Inflammatory macrophage treated with lipopolysaccharide for 1 hour (primary cell): ENCODE measurements at regions not wholly inside any gene's neighbourhood (a gene's known extent, or its start where the extent isn't known, plus 50 kb on each side); places are given as distances from the start of the nearest gene placed in this dataset.
A peak's percentile ranks its signal among the peaks of the same experiment; 100 is the strongest.

ENCODE experiments used
- DNase-seq, 2 donors: peaks; one replicate each; pipeline ENCODE4 v3.0.0-alpha.2; 2020 to 2022

DNA sequence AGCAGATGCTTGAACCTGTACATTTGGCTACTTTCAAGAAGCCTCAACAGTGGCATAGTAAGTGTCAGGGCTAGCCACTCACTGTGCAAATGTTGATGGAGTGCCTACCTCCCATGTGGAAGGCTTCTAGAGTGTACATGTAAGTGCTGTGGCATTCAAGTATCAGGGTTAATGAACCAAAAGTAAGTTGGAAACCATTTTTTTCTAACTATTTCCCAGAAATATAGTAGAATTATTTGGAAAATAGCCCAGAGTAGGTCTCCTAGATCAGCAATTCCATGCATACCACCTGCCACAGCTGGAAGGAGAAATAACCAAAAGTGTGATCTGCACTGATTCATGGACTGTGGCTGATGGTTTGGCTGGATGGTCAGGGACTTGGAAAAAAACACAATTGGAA is 53.3 kb downstream of the FOXD1 start:
- DNase-seq, result no peak

- no peak for DNase-seq
Measured at GRCh38 chr5:73394610-73395009, 54.0 kb downstream of the FOXD1 start.

DNA sequence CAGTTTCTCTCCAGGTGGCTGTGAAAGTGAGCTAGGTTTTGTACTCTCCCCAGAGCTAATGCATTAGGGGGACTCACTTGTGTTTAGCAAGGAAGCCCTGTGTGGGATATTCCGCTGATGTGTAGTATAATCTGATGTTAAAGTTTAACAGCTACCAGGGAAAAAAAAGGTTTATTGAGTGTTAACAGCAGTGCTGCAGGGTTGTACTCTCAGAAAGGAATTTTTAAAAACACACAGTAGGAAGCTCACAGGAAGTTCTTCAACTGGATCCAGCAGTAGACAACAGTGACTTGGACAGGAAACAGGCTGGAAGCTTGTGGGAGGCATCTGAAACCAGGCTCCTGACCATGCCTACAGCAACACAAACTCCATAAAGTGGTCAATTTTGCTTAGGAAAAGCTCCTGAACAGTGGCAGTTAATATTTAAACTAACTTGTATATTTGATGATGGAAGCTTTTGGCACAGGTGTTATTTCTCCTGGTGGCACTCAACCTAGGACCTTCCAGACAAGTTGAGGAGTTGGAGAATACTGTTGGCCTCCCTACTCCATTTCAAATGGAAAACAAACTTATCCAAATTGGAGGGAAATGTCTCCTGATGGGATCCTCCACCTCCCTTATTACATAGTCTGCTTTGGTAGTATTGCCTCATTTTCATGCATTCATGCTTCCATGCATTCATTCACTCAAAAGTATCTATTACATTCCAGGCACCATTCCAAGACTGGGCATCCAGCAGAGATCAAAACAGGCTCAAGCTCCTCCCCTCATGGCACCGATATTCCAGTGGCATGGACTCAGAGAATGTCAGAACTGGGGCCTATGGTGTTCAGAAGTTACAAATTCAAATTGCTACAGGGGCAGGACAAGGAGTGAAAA is 54.7 kb downstream of the FOXD1 start:
- DNase-seq, result no peak

DNA sequence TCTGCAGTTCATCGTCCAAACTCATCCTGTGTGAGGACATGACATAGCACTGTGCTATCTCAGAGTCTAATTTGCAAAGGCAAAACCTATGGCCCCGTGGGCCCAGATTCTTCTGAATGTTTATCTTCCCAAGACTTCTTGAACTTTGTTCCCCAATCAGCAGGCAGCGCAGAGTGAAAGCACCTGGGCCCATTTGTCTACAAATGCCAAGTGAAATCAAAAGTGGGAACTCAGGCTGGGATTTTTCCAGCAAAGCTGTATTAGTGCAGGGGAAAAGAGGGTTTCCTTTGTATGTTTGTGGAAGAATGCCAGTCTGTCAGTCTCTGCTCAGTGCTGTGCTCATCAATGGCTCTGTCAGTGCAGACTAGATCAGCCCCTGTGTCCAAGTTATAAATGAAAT is 55.8 kb downstream of the FOXD1 start:
- DNase-seq, result no peak

DNA sequence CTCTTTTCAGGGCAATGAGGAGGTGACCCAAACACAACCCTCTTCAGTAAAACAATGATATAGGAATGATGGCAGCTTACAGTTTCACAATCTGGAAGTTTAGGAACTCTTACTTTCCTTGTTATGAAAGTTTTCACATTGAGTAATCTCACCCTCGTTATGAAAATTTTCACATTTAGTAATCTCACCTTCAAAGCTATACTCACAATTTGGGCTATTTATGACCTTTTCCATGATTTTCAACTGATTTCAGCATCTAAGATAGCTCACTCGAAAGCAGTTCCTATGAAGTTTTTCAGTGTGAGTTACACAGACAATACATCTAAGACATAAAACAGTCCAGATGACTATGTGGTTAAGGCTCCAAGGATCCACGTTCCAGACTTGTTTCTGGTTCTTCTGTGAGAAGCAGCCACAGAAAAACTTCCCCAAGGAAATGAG is 57.1 kb downstream of the FOXD1 start:
- peak; percentile 15 to 32 for DNase-seq

DNA sequence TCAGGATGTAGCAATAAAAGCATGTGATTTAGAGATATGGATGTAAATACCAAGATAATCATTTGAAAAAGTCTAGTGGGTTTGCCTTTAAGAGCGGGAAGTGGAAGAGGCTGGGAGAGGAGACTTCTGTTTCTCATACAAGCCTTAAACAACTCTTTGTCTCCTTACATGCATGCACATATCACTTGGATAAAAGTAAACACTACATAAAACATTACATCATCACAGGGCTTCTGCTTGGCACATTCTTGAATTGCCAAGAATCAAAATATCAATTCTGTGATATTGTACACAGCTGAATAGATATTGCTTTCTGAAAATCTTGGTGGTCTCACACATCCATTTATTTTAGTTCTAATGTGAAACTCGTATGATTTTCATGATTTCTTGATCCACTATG is 57.6 kb downstream of the FOXD1 start:
- no peak for DNase-seq

- DNase-seq, result no peak
Measured at GRCh38 chr5:73388740-73389139, 59.8 kb downstream of the FOXD1 start.

- no peak for DNase-seq
Measured at GRCh38 chr5:73388306-73388684, 60.3 kb downstream of the FOXD1 start.

DNA sequence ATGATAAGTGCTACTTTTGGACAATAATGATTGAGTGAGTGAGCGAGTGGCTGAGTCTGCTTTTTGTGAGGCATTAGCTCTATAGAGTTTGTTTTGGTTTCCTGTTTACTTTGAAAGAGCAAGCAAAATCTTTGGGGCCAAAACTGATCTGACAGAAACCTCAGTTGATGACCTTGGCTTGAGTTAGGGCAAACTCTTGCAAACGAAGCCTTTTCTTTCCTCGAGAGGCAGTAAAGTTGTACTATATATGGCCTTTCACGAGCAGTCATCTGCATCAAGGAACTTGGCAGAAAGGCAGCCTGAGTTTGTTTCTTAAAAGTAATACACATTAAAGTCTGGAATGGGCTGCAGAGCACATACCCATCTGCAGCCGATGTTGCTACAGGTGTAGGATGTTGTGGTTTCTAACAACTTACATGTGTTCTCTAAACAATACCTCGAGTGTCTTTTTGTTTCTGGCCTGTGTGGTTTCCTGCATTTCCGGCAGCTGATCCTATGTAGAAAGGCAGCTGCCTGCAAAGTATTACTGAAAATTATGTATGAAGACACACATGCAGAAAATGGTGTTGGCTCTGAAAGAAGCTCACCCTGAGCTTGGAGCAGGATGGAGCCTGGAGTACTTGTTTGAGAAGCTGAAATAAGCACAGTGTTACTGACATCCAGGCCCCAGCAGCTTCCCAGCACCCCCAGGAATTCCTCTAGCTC is 60.8 kb downstream of the FOXD1 start:
- DNase-seq, result no peak

DNA sequence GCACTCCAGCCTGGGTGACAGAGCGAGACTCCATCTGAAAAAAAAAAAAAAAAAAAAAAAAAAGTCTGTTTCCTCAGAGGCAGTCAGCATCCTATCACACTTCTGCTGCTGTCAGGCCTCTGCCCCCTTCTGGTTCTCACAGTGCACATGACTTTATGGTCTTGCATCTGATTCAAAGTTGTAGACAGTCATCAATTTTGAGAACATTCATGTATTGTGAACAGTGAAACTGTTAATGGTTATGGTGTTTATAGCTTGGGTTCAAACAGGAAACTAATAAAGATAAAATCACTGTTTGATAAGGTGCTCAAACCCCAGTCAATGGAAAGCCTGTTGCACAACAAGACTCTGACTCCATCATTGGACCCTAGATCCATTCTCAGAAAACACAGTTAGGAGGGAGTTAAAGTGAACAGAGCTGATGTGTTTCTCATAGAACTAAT is 61.4 kb downstream of the FOXD1 start:
- no peak for DNase-seq

DNA sequence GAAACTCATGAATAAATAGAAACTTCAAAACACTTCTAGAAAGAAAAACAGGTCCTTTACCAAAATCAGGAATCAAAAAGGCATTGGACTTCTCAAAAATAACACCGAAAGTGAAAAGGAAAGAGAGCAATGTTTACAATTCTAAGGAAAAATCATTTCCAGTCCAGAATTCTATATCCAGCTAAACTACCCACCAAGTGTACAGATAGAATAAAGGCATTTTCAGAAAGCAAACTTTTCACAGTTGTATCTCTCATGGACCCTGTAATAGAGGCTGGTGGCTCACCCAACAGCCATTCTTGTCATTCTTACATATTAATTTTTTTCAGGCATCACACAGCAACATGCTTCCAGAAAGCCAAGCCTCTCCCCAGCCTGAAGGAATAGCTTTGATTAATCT is 63.7 kb downstream of the FOXD1 start:
- no peak for DNase-seq

GRCh38 chr5:73382401-73382740 is 66.2 kb downstream of the FOXD1 start:
- DNase-seq, result no peak

GRCh38 chr5:73381590-73382400 is 66.8 kb downstream of the FOXD1 start:
- DNase-seq, result no peak

DNA sequence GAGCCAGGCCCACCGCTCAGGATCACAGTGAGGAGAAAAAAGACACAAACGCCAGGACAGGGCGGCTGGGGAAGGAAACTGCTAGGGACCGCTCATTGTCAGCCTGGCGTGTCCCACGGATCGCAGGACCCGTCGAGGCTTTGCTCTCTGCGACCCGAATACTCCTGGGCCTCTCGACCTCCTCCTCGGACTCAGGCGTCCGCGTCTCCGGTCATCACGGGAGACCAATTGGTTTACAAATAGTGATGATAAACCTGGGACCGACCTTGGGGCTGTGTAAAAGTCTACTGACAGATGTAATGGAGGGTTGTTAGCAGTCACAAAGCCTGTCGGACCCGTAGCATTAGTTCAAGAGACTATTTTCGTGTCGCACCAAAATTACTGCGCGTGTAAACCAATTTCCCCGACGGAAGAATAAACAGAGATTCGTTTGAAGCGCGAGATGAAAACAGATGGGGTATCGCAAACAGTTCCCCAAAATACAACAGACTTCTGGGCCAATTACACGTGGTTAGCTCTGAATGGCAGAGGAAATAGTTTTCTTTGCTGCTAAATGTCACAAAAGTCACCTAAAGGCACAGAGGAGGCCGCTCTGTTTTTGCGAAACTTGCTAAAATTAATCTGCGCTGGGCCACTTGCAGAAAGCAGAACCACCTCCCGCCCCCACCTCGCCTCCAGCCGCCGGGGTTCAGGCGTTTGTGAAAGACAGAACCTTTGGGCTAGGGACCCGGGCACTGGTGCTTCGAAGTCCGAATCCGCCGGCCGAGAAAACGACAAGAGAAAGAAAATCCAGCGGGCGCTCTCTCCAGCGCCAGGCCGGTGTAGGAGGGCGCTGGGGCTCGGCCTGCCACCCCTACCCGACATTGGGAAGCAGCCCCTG is 67.6 kb downstream of the FOXD1 start:
- peak; percentile 18 to 26 for DNase-seq

DNA sequence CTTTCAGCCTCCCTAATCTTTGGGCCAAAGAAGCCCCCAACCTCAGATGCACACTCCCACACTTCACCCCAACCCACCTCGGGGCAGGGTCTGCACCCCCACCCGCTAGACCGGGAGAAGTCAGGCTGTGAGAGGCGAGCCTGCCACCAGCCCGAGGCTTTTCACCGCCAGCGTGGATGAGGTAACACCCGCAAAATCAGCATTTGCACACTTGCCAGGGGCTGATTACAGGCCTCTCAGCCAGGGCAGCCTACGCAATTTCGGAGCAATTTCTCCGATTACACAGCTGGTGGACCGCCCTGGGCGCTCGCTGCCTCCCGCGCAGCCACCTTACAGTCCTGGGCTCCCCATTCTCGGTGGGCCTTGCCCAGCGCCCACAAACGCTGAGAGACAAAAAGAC is 68.5 kb downstream of the FOXD1 start:
- no peak for DNase-seq

- DNase-seq, result no peak
Measured at GRCh38 chr5:73379435-73379834, 69.1 kb downstream of the FOXD1 start.

- no peak for DNase-seq
Measured at GRCh38 chr5:73378765-73379164, 69.8 kb downstream of the FOXD1 start.

DNA sequence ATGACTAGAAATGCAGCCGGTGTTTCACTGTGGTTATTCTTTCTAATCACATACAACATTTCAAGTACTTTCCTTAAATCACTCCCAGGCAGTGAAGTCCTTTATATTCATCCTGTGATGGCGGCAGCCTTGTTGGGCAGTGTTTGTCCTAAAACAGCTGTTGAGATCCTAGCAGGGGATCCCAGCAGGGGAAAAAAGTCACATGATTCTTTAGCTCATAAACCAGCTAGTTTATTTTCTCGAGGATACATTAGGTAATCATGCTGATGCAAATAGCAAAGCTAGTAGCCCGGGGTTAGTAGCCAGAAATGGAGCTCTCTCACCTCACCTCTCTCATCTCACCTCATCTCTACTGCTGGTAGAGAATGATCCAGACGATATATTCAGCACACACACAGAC is 70.5 kb downstream of the FOXD1 start:
- no peak for DNase-seq

- DNase-seq, result no peak
Measured at GRCh38 chr5:73376618-73377170, 71.9 kb downstream of the FOXD1 start.

- DNase-seq, result no peak
Measured at GRCh38 chr5:73375949-73376348, 72.6 kb downstream of the FOXD1 start.

GRCh38 chr5:73375191-73375545 is 73.4 kb downstream of the FOXD1 start:
- no peak for DNase-seq

GRCh38 chr5:73374520-73375190 is 73.9 kb downstream of the FOXD1 start:
- no peak for DNase-seq
